ENCODE measurements at regions not wholly inside any gene's neighbourhood (a gene's known extent, or its start where the extent isn't known, plus 50 kb on each side); places are given as distances from the start of the nearest gene placed in this dataset.

GRCh38 chr14:61868846-61869245 is 106.6 kb downstream of the SNAPC1 start:
- Histone ChIP-seq H3K9ac (ENCODE audit: insufficient read depth, low read length) (no peak overlapping the region), H3K4me2 (ENCODE audit: extremely low read depth, insufficient read depth, low read length) (no peak overlapping the region), H4K20me1 (ENCODE audit: control insufficient read depth, extremely low read depth, insufficient read depth, low read length) (no peaks in the 10 kb centered on the region), H3K36me3 (ENCODE audit: control insufficient read depth, insufficient read depth, low read length) (no peaks in the 10 kb centered on the region), H3K27me3 (ENCODE audit: control insufficient read depth, insufficient read depth, low read length) (peaks cover 2% of the 10 kb centered on the region), H3K79me2 (ENCODE audit: control insufficient read depth, insufficient read depth, low read length) (no peaks in the 10 kb centered on the region), H3K4me1 (ENCODE audit: control insufficient read depth, extremely low read depth, insufficient read depth, low read length) (no peaks in the 10 kb centered on the region), H2AFZ (ENCODE audit: low read length) (no peak overlapping the region), H3K27ac (ENCODE audit: insufficient read depth, low read length) (no peak overlapping the region), H3K4me3 (replicated peaks in 1 of 4; ENCODE audit: control extremely low read depth in 1 of 4, insufficient read depth in 1 of 4, low read depth in 3 of 4, low read length in 4 of 4) (no peak overlapping the region), H3K9me3 (ENCODE audit: control insufficient read depth, insufficient read depth, low read depth, low read length) (no peaks in the 10 kb centered on the region)
- TF ChIP-seq EZH2 (IDR thresholded peaks at IDR 0.05; ENCODE audit: low read length, missing control alignments) (no peak), CTCF (conservative IDR thresholded peaks at IDR 0.05 in 1 of 2, IDR thresholded peaks at IDR 0.05 in 1 of 2; ENCODE audit: low read depth in 1 of 2, low read length in 2 of 2) (no peak)
- no peak for DNase-seq (ENCODE audit: low read depth in 2 of 2)

- Histone ChIP-seq H2AFZ (ENCODE audit: low read length) (no peak overlapping the region), H3K27me3 (ENCODE audit: control insufficient read depth, insufficient read depth, low read length) (peaks cover 2% of the 10 kb centered on the region), H3K4me3 (replicated peaks in 1 of 4; ENCODE audit: control extremely low read depth in 1 of 4, insufficient read depth in 1 of 4, low read depth in 3 of 4, low read length in 4 of 4) (no peak overlapping the region), H3K4me2 (ENCODE audit: extremely low read depth, insufficient read depth, low read length) (no peak overlapping the region), H3K9ac (ENCODE audit: insufficient read depth, low read length) (no peak overlapping the region), H3K4me1 (ENCODE audit: control insufficient read depth, extremely low read depth, insufficient read depth, low read length) (no peaks in the 10 kb centered on the region), H3K79me2 (ENCODE audit: control insufficient read depth, insufficient read depth, low read length) (no peaks in the 10 kb centered on the region), H3K27ac (ENCODE audit: insufficient read depth, low read length) (no peak overlapping the region), H3K9me3 (ENCODE audit: control insufficient read depth, insufficient read depth, low read depth, low read length) (no peaks in the 10 kb centered on the region), H3K36me3 (ENCODE audit: control insufficient read depth, insufficient read depth, low read length) (no peaks in the 10 kb centered on the region), H4K20me1 (ENCODE audit: control insufficient read depth, extremely low read depth, insufficient read depth, low read length) (no peaks in the 10 kb centered on the region)
- no peak for DNase-seq (ENCODE audit: low read depth in 2 of 2)
- no peak for TF ChIP-seq CTCF (conservative IDR thresholded peaks at IDR 0.05 in 1 of 2, IDR thresholded peaks at IDR 0.05 in 1 of 2; ENCODE audit: low read depth in 1 of 2, low read length in 2 of 2)
- TF ChIP-seq EZH2 (IDR thresholded peaks at IDR 0.05; ENCODE audit: low read length, missing control alignments), result no peak
These were observed 107.9 kb downstream of the SNAPC1 start for GRCh38 chr14:61870163-61870562.

- Histone ChIP-seq H2AFZ (ENCODE audit: low read length) (no peak overlapping the region), H3K9ac (ENCODE audit: insufficient read depth, low read length) (no peak overlapping the region), H3K9me3 (ENCODE audit: control insufficient read depth, insufficient read depth, low read depth, low read length) (no peaks in the 10 kb centered on the region), H3K4me2 (ENCODE audit: extremely low read depth, insufficient read depth, low read length) (no peak overlapping the region), H3K36me3 (ENCODE audit: control insufficient read depth, insufficient read depth, low read length) (no peaks in the 10 kb centered on the region), H3K27me3 (ENCODE audit: control insufficient read depth, insufficient read depth, low read length) (no peaks in the 10 kb centered on the region), H4K20me1 (ENCODE audit: control insufficient read depth, extremely low read depth, insufficient read depth, low read length) (no peaks in the 10 kb centered on the region), H3K27ac (ENCODE audit: insufficient read depth, low read length) (no peak overlapping the region), H3K79me2 (ENCODE audit: control insufficient read depth, insufficient read depth, low read length) (no peaks in the 10 kb centered on the region), H3K4me1 (ENCODE audit: control insufficient read depth, extremely low read depth, insufficient read depth, low read length) (no peaks in the 10 kb centered on the region), H3K4me3 (replicated peaks in 1 of 4; ENCODE audit: control extremely low read depth in 1 of 4, insufficient read depth in 1 of 4, low read depth in 3 of 4, low read length in 4 of 4) (no peak overlapping the region)
- no peak for DNase-seq (ENCODE audit: low read depth in 2 of 2)
- no peak for TF ChIP-seq CTCF (conservative IDR thresholded peaks at IDR 0.05 in 1 of 2, IDR thresholded peaks at IDR 0.05 in 1 of 2; ENCODE audit: low read depth in 1 of 2, low read length in 2 of 2)
- no peak for TF ChIP-seq EZH2 (IDR thresholded peaks at IDR 0.05; ENCODE audit: low read length, missing control alignments)
These were observed 110.2 kb downstream of the SNAPC1 start for GRCh38 chr14:61872452-61872851.

Data from fibroblast of lung (primary cell).